Suprapubic skin (tissue), 4 donors: ENCODE measurements at regions not wholly inside any gene's neighbourhood (a gene's known extent, or its start where the extent isn't known, plus 50 kb on each side); places are given as distances from the start of the nearest gene placed in this dataset.

Source experiments
- DNase-seq, 2 donors: peaks; one replicate each; pipeline ENCODE4 v3.0.0-alpha.2; 2019; ENCODE audit warnings: low spot score in 2 of 2
- H3K27ac ChIP-seq: fragments of 200-600 bp; sonication (generic); one replicate; pipeline ENCODE4 v1.5.1; 2019
- H3K27me3 ChIP-seq: fragments of 200-600 bp; sonication (generic); one replicate; pipeline ENCODE4 v1.5.1; 2019
- H3K36me3 ChIP-seq: fragments of 200-600 bp; sonication (generic); one replicate; pipeline ENCODE4 v1.5.1; 2019
- H3K4me1 ChIP-seq: fragments of 200-600 bp; sonication (generic); one replicate; pipeline ENCODE4 v1.5.1; 2019
- H3K4me3 ChIP-seq: fragments of 200-600 bp; sonication (generic); one replicate; pipeline ENCODE4 v1.5.1; 2019; ENCODE audit warnings: mild to moderate bottlenecking
- H3K9me3 ChIP-seq: fragments of 200-600 bp; sonication (generic); one replicate; pipeline ENCODE4 v1.5.1; 2019
- EP300 ChIP-seq: sonication (generic); formaldehyde crosslinking; IDR thresholded peaks from one replicate; pipeline ENCODE4 v1.6.1; 2017; ENCODE audit warnings: antibody characterized with exemption
- POLR2A ChIP-seq, 2 donors: fragments of 450-650 bp; IDR thresholded peaks; one replicate each; pipeline ENCODE4 v1.6.1; 2017; ENCODE audit warnings: antibody characterized with exemption in 2 of 2, mild to moderate bottlenecking in 2 of 2, moderate library complexity in 2 of 2
- POLR2AphosphoS5 ChIP-seq, 3 donors: sonication (generic); formaldehyde crosslinking; IDR thresholded peaks; one replicate each; pipeline ENCODE4 v1.6.1; 2017; ENCODE audit warnings: antibody characterized with exemption in 3 of 3
- WGBS: methylation state at CpG from one replicate; pipeline ENCODE4 v1.1.5; 2018; 5-methylcytosine and 5-hydroxymethylcytosine counted together
- TF ChIP-seq, protein P1 (sequence below), 2 donors: fragments of 200-600 bp in 1 of 2; fragments of 450-650 bp in 1 of 2; sonication (generic) in 1 of 2; IDR thresholded peaks; one replicate each; pipeline ENCODE4 v1.5.1; 2016 to 2019; ENCODE audit warnings: antibody characterized with exemption in 2 of 2, mild to moderate bottlenecking in 1 of 2, moderate library complexity in 1 of 2

DNA sequence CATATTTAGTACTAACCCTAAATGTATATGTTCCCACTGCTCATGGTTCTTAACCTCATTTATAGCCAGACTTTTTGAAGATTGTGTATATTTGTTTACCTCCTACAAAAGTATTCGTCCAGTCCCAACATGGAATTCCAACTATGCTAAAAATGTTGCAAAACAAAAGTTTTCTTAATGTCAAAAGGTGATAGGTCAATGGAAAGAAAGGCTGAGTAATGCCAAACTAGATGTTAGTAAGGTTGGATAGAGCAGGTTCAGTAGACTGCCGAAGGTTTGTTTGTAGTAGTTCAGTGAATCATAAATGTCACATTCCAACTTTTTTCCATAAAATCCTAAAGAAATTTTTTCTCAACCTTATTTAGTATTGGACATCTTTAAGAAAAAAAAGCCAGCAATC is 874.5 kb downstream of the FLRT2 start:
- Histone ChIP-seq H3K36me3 (no peaks in the 10 kb centered on the region), H3K4me3 (no peak overlapping the region), H3K27ac (no peak overlapping the region), H3K27me3 (no peaks in the 10 kb centered on the region), H3K4me1 (no peaks in the 10 kb centered on the region), H3K9me3 (no peaks in the 10 kb centered on the region)
- TF ChIP-seq POLR2AphosphoS5 (IDR thresholded peaks at IDR 0.05) (no peak), EP300 (no peak), POLR2A (IDR thresholded peaks at IDR 0.05) (no peak)
- TF ChIP-seq, protein P1, sequence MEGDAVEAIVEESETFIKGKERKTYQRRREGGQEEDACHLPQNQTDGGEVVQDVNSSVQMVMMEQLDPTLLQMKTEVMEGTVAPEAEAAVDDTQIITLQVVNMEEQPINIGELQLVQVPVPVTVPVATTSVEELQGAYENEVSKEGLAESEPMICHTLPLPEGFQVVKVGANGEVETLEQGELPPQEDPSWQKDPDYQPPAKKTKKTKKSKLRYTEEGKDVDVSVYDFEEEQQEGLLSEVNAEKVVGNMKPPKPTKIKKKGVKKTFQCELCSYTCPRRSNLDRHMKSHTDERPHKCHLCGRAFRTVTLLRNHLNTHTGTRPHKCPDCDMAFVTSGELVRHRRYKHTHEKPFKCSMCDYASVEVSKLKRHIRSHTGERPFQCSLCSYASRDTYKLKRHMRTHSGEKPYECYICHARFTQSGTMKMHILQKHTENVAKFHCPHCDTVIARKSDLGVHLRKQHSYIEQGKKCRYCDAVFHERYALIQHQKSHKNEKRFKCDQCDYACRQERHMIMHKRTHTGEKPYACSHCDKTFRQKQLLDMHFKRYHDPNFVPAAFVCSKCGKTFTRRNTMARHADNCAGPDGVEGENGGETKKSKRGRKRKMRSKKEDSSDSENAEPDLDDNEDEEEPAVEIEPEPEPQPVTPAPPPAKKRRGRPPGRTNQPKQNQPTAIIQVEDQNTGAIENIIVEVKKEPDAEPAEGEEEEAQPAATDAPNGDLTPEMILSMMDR (IDR thresholded peaks at IDR 0.05): no peak
- WGBS: 70% methylated on average over 2 of the region's 2 CpGs
- DNase-seq: no peak

DNA sequence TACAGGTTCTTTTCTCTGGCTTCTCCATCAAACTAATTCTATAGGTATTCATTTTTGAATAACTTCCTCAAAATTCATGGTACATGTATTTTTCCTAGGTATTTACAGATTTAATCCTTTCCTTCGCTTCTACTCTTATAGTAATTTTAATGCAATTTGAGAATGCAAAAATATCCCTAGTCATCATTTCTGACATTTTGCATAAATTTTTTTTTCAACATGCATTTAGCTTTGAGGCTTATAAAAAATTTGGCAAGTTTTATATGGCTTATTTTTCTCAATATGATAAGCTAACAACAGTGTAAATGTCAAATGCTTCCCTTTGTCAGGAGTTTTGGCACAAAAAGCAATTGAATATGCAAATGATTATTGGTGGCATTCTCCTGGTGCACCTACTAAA is 872.6 kb downstream of the FLRT2 start:
- H3K4me3 ChIP-seq: no peak overlapping the region
- no peak for DNase-seq
- no peaks in the 10 kb centered on the region for H3K9me3 ChIP-seq
- H3K27me3 ChIP-seq: no peaks in the 10 kb centered on the region
- TF ChIP-seq, protein P1 (IDR thresholded peaks at IDR 0.05): no peak
- TF ChIP-seq POLR2AphosphoS5 (IDR thresholded peaks at IDR 0.05) (no peak), EP300 (no peak), POLR2A (IDR thresholded peaks at IDR 0.05) (no peak)
- WGBS: 84% methylated on average over 1 of the region's 1 CpG
- no peaks in the 10 kb centered on the region for H3K4me1 ChIP-seq
- no peaks in the 10 kb centered on the region for H3K36me3 ChIP-seq
- no peak overlapping the region for H3K27ac ChIP-seq

DNA sequence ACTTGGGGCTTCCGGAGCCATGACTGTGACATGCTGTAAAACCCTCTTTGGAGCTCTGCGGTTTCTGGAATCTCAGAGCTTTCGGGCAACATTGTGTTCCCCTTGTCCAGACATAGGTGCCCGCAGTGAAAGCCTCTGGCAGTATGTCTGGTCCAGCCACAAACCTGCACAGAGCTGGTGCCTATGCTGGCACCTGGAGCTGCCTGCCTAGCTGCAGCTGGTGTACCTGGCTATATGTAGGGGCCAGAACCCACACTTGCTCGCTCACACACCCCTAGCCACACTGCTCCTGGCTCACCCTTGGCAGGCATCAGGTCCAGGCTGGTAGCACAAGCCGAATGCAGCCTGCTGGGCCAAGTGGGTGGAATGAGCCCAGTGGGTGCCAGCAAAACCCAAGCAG is 861.1 kb downstream of the FLRT2 start:
- 93% methylated on average over 6 of the region's 6 CpGs for WGBS
- no peaks in the 10 kb centered on the region for H3K27me3 ChIP-seq
- H3K4me3 ChIP-seq: no peak overlapping the region
- DNase-seq: no peak
- no peak overlapping the region for H3K27ac ChIP-seq
- no peaks in the 10 kb centered on the region for H3K36me3 ChIP-seq
- no peak for TF ChIP-seq POLR2A (IDR thresholded peaks at IDR 0.05)
- TF ChIP-seq POLR2AphosphoS5 (IDR thresholded peaks at IDR 0.05): no peak
- TF ChIP-seq EP300: no peak
- TF ChIP-seq, protein P1 (IDR thresholded peaks at IDR 0.05): no peak
- no peaks in the 10 kb centered on the region for H3K4me1 ChIP-seq
- H3K9me3 ChIP-seq: peaks cover 4% of the 10 kb centered on the region

DNA sequence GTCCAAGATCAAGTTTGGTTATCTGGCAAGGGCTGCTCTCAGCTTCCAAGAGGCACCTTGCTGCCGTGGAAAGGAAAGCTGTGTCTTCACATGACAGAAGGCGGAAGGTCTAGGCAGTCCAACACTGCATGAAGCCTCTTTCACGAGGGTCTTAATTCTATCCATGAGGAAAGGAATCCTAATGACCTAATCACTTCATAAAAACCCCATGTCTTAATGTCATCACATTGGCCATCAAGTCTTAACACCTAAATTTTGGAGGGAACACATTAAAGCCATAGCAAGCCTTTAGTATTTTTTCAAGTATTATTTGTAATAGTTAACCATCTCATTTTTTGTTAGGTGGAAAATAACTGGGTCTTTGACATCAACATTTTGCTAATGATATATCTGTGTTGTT is 858.3 kb downstream of the FLRT2 start:
- Histone ChIP-seq H3K27ac (no peak overlapping the region), H3K9me3 (peaks cover 4% of the 10 kb centered on the region), H3K27me3 (no peaks in the 10 kb centered on the region), H3K4me3 (no peak overlapping the region), H3K4me1 (no peaks in the 10 kb centered on the region), H3K36me3 (no peaks in the 10 kb centered on the region)
- DNase-seq: no peak
- TF ChIP-seq EP300: no peak
- TF ChIP-seq, protein P1 (IDR thresholded peaks at IDR 0.05): no peak
- no peak for TF ChIP-seq POLR2A (IDR thresholded peaks at IDR 0.05)
- TF ChIP-seq POLR2AphosphoS5 (IDR thresholded peaks at IDR 0.05): no peak
- WGBS: 88% methylated on average over 3 of the region's 3 CpGs

DNA sequence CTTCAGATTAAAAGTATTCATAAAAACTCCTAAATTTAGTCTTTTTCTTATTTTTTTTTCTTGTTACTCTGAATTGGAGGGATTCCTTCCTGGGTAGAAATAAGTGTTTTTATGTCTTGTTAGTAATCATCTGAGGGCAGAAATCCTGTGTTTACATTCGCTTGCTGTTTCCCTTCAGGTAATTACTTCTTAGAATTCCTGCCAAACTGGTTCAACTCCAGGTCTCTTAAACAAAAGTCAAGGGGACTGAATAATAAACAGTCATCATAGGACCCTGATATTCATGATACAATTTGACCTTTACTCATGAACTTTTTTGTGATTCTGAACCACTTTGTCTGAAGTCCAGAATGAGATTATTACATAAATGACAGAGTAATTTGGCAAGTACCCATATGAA is 843.9 kb downstream of the FLRT2 start:
- no peak for DNase-seq
- Histone ChIP-seq H3K27me3 (no peaks in the 10 kb centered on the region), H3K36me3 (no peaks in the 10 kb centered on the region), H3K27ac (no peak overlapping the region), H3K9me3 (peaks cover 6% of the 10 kb centered on the region), H3K4me3 (no peak overlapping the region), H3K4me1 (no peaks in the 10 kb centered on the region)
- 50% methylated on average over 1 of the region's 1 CpG for WGBS
- no peak for TF ChIP-seq POLR2AphosphoS5 (IDR thresholded peaks at IDR 0.05)
- TF ChIP-seq, protein P1 (IDR thresholded peaks at IDR 0.05): no peak
- no peak for TF ChIP-seq POLR2A (IDR thresholded peaks at IDR 0.05)
- TF ChIP-seq EP300: no peak
